ENCODE measurements at regions not wholly inside any gene's neighbourhood (a gene's known extent, or its start where the extent isn't known, plus 50 kb on each side); places are given as distances from the start of the nearest gene placed in this dataset.

DNA sequence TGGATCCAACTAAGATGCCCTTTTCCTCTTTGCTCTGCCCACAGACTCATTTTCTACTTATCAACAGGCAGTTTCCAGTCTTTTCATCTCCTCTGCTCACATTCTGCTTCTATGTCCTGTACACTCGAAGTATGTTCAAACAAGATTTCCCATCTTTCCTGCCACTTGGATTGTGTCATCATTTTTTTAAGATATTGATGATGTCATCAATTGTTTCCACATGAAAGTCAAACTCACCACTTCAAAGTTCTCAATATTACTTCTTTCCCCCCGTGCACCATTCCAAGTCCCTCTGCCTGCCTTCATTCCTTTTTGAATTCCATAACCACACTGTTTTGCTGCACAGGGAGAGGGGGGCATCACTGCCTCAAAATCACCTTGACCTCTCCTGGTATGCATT, 175.0 kb upstream of the RFX3 start:
- ChIA-PET POLR2A (no interaction called here), CTCF (no interaction called here)
- TF ChIP-seq, protein P1, sequence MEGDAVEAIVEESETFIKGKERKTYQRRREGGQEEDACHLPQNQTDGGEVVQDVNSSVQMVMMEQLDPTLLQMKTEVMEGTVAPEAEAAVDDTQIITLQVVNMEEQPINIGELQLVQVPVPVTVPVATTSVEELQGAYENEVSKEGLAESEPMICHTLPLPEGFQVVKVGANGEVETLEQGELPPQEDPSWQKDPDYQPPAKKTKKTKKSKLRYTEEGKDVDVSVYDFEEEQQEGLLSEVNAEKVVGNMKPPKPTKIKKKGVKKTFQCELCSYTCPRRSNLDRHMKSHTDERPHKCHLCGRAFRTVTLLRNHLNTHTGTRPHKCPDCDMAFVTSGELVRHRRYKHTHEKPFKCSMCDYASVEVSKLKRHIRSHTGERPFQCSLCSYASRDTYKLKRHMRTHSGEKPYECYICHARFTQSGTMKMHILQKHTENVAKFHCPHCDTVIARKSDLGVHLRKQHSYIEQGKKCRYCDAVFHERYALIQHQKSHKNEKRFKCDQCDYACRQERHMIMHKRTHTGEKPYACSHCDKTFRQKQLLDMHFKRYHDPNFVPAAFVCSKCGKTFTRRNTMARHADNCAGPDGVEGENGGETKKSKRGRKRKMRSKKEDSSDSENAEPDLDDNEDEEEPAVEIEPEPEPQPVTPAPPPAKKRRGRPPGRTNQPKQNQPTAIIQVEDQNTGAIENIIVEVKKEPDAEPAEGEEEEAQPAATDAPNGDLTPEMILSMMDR (IDR thresholded peaks at IDR 0.05): no peak
- no peak for TF ChIP-seq EZH2 (IDR thresholded peaks at IDR 0.05; ENCODE audit: borderline replicate concordance, insufficient read depth, low read depth, low read length, poor library complexity, severe bottlenecking)
- Histone ChIP-seq H4K20me1 (ENCODE audit: control insufficient read depth, insufficient read depth, low read length, poor library complexity, severe bottlenecking) (no peaks in the 10 kb centered on the region), H3K4me1 (ENCODE audit: control insufficient read depth in 2 of 2, insufficient read depth in 2 of 2, low read length in 2 of 2) (no peaks in the 10 kb centered on the region), H3K4me2 (replicated peaks; ENCODE audit: low read depth, low read length, poor library complexity, severe bottlenecking) (no peak overlapping the region), H3K27ac (ENCODE audit: low read length in 2 of 2) (no peak overlapping the region), H2AFZ (ENCODE audit: insufficient read depth, low read depth, low read length, poor library complexity, severe bottlenecking) (no peak overlapping the region), H3K9me3 (ENCODE audit: control extremely low read depth in 1 of 3, control insufficient read depth in 2 of 3, insufficient read depth in 1 of 3, low read length in 2 of 3) (no peaks in the 10 kb centered on the region), H3K79me2 (ENCODE audit: control insufficient read depth, insufficient read depth, low read length) (no peaks in the 10 kb centered on the region), H3K9ac (ENCODE audit: low read length) (no peak overlapping the region), H3K4me3 (ENCODE audit: control extremely low read depth in 1 of 5, extremely low read depth in 1 of 5, insufficient read depth in 1 of 5, low read depth in 2 of 5, low read length in 4 of 5) (no peak overlapping the region), H3K36me3 (replicated peaks in 1 of 2; ENCODE audit: control extremely low read depth in 1 of 2, control insufficient read depth in 1 of 2, extremely low read depth in 1 of 2, insufficient read depth in 2 of 2, low read length in 1 of 2) (no peaks in the 10 kb centered on the region), H3K27me3 (replicated peaks in 1 of 4; ENCODE audit: control extremely low read depth in 1 of 4, control insufficient read depth in 3 of 4, insufficient read depth in 4 of 4, low read length in 3 of 4) (peaks cover 0 to 4% (median 0%) of the 10 kb centered on the region in 4 experiments)
- Mint-ChIP-seq H3K4me3 (no peak overlapping the region), H3K27ac (no peak overlapping the region), H3K27me3 (peaks cover 51% of the 10 kb centered on the region), H3K4me1 (no peaks in the 10 kb centered on the region), H3K9me3 (ENCODE audit: insufficient read depth) (no peaks in the 10 kb centered on the region)
- no peak for ATAC-seq (ENCODE audit: low read depth)
- no peak for DNase-seq
- WGBS (ENCODE audit: insufficient coverage): no CpG with 5 or more reads among the region's 2 CpGs
- intact Hi-C loops (cut with micrococcal nuclease): no loop called here

DNA sequence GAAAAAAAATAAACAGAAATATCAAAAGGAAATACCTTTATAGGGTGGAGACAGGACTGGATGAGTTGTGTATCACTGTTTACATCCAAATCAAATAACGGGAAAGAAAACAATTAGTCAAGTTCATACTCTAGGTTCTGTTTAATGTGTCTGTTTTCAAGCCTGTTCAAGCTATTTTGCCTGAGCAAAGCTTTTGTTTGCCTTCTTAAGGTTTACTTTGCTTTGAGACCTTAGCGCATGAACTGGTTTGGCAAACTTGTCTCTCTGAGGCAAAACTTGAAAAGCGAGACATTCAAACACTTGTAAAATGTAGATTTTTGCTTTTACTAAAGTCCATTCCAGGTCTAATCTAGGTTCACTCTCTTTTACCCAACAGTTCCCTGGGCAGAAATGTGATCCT, 174.1 kb upstream of the RFX3 start:
- TF ChIP-seq, protein P1 (IDR thresholded peaks at IDR 0.05): no peak
- no peak for TF ChIP-seq EZH2 (IDR thresholded peaks at IDR 0.05; ENCODE audit: borderline replicate concordance, insufficient read depth, low read depth, low read length, poor library complexity, severe bottlenecking)
- WGBS (ENCODE audit: insufficient coverage): 100% methylated on average over 1 of the region's 3 CpGs

More for the DNA sequence above, 174.1 kb upstream of the RFX3 start:
- no peak for DNase-seq
- peaks cover 44% of the 10 kb centered on the region for H3K27me3 Mint-ChIP-seq
- no peaks in the 10 kb centered on the region for H3K4me1 Mint-ChIP-seq
- POLR2A ChIA-PET: no interaction called here
- H3K4me3 Mint-ChIP-seq: no peak overlapping the region
- Histone ChIP-seq H3K27me3 (replicated peaks in 1 of 4; ENCODE audit: control extremely low read depth in 1 of 4, control insufficient read depth in 3 of 4, insufficient read depth in 4 of 4, low read length in 3 of 4) (peaks cover 0 to 4% (median 0%) of the 10 kb centered on the region in 4 experiments), H3K36me3 (replicated peaks in 1 of 2; ENCODE audit: control extremely low read depth in 1 of 2, control insufficient read depth in 1 of 2, extremely low read depth in 1 of 2, insufficient read depth in 2 of 2, low read length in 1 of 2) (no peaks in the 10 kb centered on the region), H3K9me3 (ENCODE audit: control extremely low read depth in 1 of 3, control insufficient read depth in 2 of 3, insufficient read depth in 1 of 3, low read length in 2 of 3) (no peaks in the 10 kb centered on the region), H3K79me2 (ENCODE audit: control insufficient read depth, insufficient read depth, low read length) (no peaks in the 10 kb centered on the region), H3K4me3 (ENCODE audit: control extremely low read depth in 1 of 5, extremely low read depth in 1 of 5, insufficient read depth in 1 of 5, low read depth in 2 of 5, low read length in 4 of 5) (no peak overlapping the region), H2AFZ (ENCODE audit: insufficient read depth, low read depth, low read length, poor library complexity, severe bottlenecking) (no peak overlapping the region), H3K9ac (ENCODE audit: low read length) (no peak overlapping the region), H3K4me2 (replicated peaks; ENCODE audit: low read depth, low read length, poor library complexity, severe bottlenecking) (no peak overlapping the region), H4K20me1 (ENCODE audit: control insufficient read depth, insufficient read depth, low read length, poor library complexity, severe bottlenecking) (no peaks in the 10 kb centered on the region), H3K4me1 (ENCODE audit: control insufficient read depth in 2 of 2, insufficient read depth in 2 of 2, low read length in 2 of 2) (no peaks in the 10 kb centered on the region), H3K27ac (ENCODE audit: low read length in 2 of 2) (no peak overlapping the region)
- no peaks in the 10 kb centered on the region for H3K9me3 Mint-ChIP-seq (ENCODE audit: insufficient read depth)
- no peak for ATAC-seq (ENCODE audit: low read depth)
- H3K27ac Mint-ChIP-seq: no peak overlapping the region
- CTCF ChIA-PET: no interaction called here
- intact Hi-C loops (cut with micrococcal nuclease): no loop called here

Data from B cell (primary cell).